ENCODE measurements at regions not wholly inside any gene's neighbourhood (a gene's known extent, or its start where the extent isn't known, plus 50 kb on each side); places are given as distances from the start of the nearest gene placed in this dataset.

GRCh38 chr3:104764496-104764895, 602.2 kb upstream of the ALCAM start:
- DNase-seq (ENCODE audit: low read depth in 1 of 2, low spot score in 1 of 2): no peak
- no peak for TF ChIP-seq SPI1 (IDR thresholded peaks at IDR 0.05; ENCODE audit: borderline replicate concordance, low read depth)
- no peak overlapping the region for H3K27ac ChIP-seq (replicated peaks)
- H3K27me3 ChIP-seq (ENCODE audit: insufficient read depth, poor library complexity, severe bottlenecking): no peaks in the 10 kb centered on the region
- H3K4me3 ChIP-seq (replicated peaks; ENCODE audit: insufficient read depth, low read length): no peak overlapping the region

GRCh38 chr3:104768886-104769285, 597.8 kb upstream of the ALCAM start:
- Histone ChIP-seq H3K4me3 (replicated peaks; ENCODE audit: insufficient read depth, low read length) (no peak overlapping the region), H3K27me3 (ENCODE audit: insufficient read depth, poor library complexity, severe bottlenecking) (no peaks in the 10 kb centered on the region), H3K27ac (replicated peaks) (no peak overlapping the region)
- DNase-seq (ENCODE audit: low read depth in 1 of 2, low spot score in 1 of 2): no peak
- TF ChIP-seq SPI1 (IDR thresholded peaks at IDR 0.05; ENCODE audit: borderline replicate concordance, low read depth) (no peak), POLR2AphosphoS5 (IDR thresholded peaks at IDR 0.05; ENCODE audit: low read depth) (no peak), GABPA (IDR thresholded peaks at IDR 0.05; ENCODE audit: low read depth) (no peak), REST (IDR thresholded peaks at IDR 0.05; ENCODE audit: insufficient replicate concordance, low read depth) (no peak), CTCF (IDR thresholded peaks at IDR 0.05; ENCODE audit: insufficient read depth, low read length) (no peak)

- DNase-seq (ENCODE audit: low read depth in 1 of 2, low spot score in 1 of 2): no peak
Observed at GRCh38 chr3:104779324-104779723, 587.4 kb upstream of the ALCAM start.

More at GRCh38 chr3:104779324-104779723, 587.4 kb upstream of the ALCAM start:
- no peak overlapping the region for H3K27ac ChIP-seq (replicated peaks)
- TF ChIP-seq CTCF (IDR thresholded peaks at IDR 0.05; ENCODE audit: insufficient read depth, low read length): no peak
- TF ChIP-seq REST (IDR thresholded peaks at IDR 0.05; ENCODE audit: insufficient replicate concordance, low read depth): no peak
- TF ChIP-seq GABPA (IDR thresholded peaks at IDR 0.05; ENCODE audit: low read depth): no peak
- TF ChIP-seq POLR2AphosphoS5 (IDR thresholded peaks at IDR 0.05; ENCODE audit: low read depth): no peak
- TF ChIP-seq SPI1 (IDR thresholded peaks at IDR 0.05; ENCODE audit: borderline replicate concordance, low read depth): no peak
- H3K27me3 ChIP-seq (ENCODE audit: insufficient read depth, poor library complexity, severe bottlenecking): no peaks in the 10 kb centered on the region
- no peak overlapping the region for H3K4me3 ChIP-seq (replicated peaks; ENCODE audit: insufficient read depth, low read length)

Data from HL-60 (cell line).